Tibial nerve (tissue), 4 donors: ENCODE measurements at regions not wholly inside any gene's neighbourhood (a gene's known extent, or its start where the extent isn't known, plus 50 kb on each side); places are given as distances from the start of the nearest gene placed in this dataset.

Experiments used
- CTCF ChIP-seq, 5 experiments: fragments of 200-600 bp in 3 of 5; fragments of 450-650 bp in 2 of 5; sonication (generic) in 3 of 5; IDR thresholded peaks; one replicate each; pipeline ENCODE4 v1.5.1; 2016 to 2019; ENCODE audit warnings: antibody characterized with exemption in 5 of 5, mild to moderate bottlenecking in 3 of 5, moderate library complexity in 2 of 5
- EP300 ChIP-seq, 2 donors: sonication (generic); formaldehyde crosslinking; IDR thresholded peaks; one replicate each; pipeline ENCODE4 v1.6.1; 2017; ENCODE audit warnings: antibody characterized with exemption in 2 of 2, mild to moderate bottlenecking in 1 of 2
- POLR2A ChIP-seq, 2 donors: fragments of 450-650 bp; IDR thresholded peaks; one replicate each; pipeline ENCODE4 v1.6.1; 2017; ENCODE audit warnings: antibody characterized with exemption in 2 of 2, mild to moderate bottlenecking in 2 of 2, moderate library complexity in 2 of 2

GRCh38 chr5:114924769-114925168 is 244.9 kb downstream of the TRIM36 start:
- TF ChIP-seq CTCF (IDR thresholded peaks at IDR 0.05), result no peak
- TF ChIP-seq POLR2A (IDR thresholded peaks at IDR 0.05), result no peak
- no peak for TF ChIP-seq EP300 (IDR thresholded peaks at IDR 0.05)
